ENCODE measurements at regions not wholly inside any gene's neighbourhood (a gene's known extent, or its start where the extent isn't known, plus 50 kb on each side); places are given as distances from the start of the nearest gene placed in this dataset.

GRCh38 chr5:37892586-37892985, 52.7 kb upstream of the GDNF start:
- Histone ChIP-seq H3K36me3 (ENCODE audit: control insufficient read depth, insufficient read depth, low read length) (no peaks in the 10 kb centered on the region), H3K4me3 (ENCODE audit: low read depth, low read length) (no peak overlapping the region), H3K27me3 (ENCODE audit: control insufficient read depth, insufficient read depth, low read length) (no peaks in the 10 kb centered on the region)
- FAIRE-seq (no peak), DNase-seq (ENCODE audit: low read depth) (no peak)
- TF ChIP-seq, protein P1, sequence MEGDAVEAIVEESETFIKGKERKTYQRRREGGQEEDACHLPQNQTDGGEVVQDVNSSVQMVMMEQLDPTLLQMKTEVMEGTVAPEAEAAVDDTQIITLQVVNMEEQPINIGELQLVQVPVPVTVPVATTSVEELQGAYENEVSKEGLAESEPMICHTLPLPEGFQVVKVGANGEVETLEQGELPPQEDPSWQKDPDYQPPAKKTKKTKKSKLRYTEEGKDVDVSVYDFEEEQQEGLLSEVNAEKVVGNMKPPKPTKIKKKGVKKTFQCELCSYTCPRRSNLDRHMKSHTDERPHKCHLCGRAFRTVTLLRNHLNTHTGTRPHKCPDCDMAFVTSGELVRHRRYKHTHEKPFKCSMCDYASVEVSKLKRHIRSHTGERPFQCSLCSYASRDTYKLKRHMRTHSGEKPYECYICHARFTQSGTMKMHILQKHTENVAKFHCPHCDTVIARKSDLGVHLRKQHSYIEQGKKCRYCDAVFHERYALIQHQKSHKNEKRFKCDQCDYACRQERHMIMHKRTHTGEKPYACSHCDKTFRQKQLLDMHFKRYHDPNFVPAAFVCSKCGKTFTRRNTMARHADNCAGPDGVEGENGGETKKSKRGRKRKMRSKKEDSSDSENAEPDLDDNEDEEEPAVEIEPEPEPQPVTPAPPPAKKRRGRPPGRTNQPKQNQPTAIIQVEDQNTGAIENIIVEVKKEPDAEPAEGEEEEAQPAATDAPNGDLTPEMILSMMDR (IDR thresholded peaks at IDR 0.05; ENCODE audit: insufficient read depth, low read length, severe bottlenecking): no peak

DNA sequence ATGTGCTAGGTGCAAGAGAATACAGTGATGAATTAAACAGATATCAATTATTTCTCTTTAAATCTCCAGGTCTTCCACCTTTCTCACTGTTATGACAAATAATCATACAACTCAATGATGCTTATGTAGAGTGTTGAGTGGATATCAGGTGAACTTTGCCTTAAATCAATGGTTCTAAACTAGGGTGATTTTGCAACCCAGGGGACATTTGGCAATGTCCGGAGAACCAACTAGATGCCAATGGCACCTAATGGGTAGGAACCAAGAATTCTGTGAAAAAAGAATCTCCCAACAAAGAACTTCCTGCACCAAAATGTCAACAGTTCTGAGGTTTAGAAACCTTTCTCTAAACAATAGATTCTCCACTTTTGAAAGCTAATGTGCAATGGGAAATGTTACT, 52.0 kb upstream of the GDNF start:
- DNase-seq (ENCODE audit: low read depth) (no peak), FAIRE-seq (no peak)
- no peak overlapping the region for H3K4me3 ChIP-seq (ENCODE audit: low read depth, low read length)
- H3K27me3 ChIP-seq (ENCODE audit: control insufficient read depth, insufficient read depth, low read length): no peaks in the 10 kb centered on the region
- H3K36me3 ChIP-seq (ENCODE audit: control insufficient read depth, insufficient read depth, low read length): no peaks in the 10 kb centered on the region
- TF ChIP-seq, protein P1 (IDR thresholded peaks at IDR 0.05; ENCODE audit: insufficient read depth, low read length, severe bottlenecking): no peak

DNA sequence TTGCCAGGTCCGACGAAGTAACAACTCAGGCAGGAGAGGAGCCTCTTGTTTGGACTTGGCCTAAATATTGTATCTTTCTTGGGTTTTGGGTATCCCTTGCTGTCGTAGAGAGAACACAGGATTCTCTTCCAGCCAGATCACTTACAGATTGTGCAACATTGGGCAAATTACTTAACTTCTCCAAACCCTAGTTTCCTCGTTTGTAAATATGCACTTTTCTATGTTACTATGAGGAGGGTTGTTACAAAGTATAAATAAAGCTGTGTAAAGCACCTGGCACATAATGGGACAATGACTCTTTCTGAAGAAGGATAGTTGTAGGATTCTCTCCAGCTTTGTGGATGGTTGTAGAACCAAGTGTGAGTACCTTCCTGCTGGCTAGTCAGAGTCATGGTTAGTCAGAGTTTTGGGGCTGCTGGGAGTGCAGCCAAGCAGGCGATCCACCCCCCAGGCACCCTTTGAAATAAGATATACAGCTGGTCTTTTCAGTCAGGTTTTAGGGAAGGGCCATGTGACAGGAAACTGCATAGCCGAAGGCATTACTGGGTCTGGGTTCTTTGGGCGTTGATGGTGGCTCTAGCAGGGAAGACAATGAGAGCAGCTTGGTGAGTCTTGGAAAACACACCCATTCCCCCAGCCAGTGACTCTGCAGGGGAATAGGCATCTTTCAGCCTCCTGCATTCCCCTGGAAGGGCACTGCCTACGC, 49.9 kb upstream of the GDNF start:
- DNase-seq (ENCODE audit: low read depth): peak; percentile 97
- no peaks in the 10 kb centered on the region for H3K36me3 ChIP-seq (ENCODE audit: control insufficient read depth, insufficient read depth, low read length)
- TF ChIP-seq, protein P1 (IDR thresholded peaks at IDR 0.05; ENCODE audit: insufficient read depth, low read length, severe bottlenecking): no peak
- no peaks in the 10 kb centered on the region for H3K27me3 ChIP-seq (ENCODE audit: control insufficient read depth, insufficient read depth, low read length)
- H3K4me3 ChIP-seq (ENCODE audit: low read depth, low read length): no peak overlapping the region
- FAIRE-seq: peak; percentile 86

All from bronchial epithelial cell (primary cell).